ENCODE measurements at regions not wholly inside any gene's neighbourhood (a gene's known extent, or its start where the extent isn't known, plus 50 kb on each side); places are given as distances from the start of the nearest gene placed in this dataset.

- Histone ChIP-seq H2AFZ (ENCODE audit: low read length) (no peak overlapping the region), H3K9me3 (ENCODE audit: low read length) (no peaks in the 10 kb centered on the region), H3K27me3 (ENCODE audit: control insufficient read depth in 1 of 2, insufficient read depth in 2 of 2, low read length in 2 of 2) (no peaks in the 10 kb centered on the region), H3K4me2 (ENCODE audit: low read depth, low read length) (no peak overlapping the region), H4K20me1 (ENCODE audit: insufficient read depth, low read length) (no peaks in the 10 kb centered on the region), H3K9ac (ENCODE audit: insufficient read depth, low read depth, low read length) (no peak overlapping the region), H3K36me3 (replicated peaks in 1 of 2; ENCODE audit: control insufficient read depth in 1 of 2, insufficient read depth in 2 of 2, low read length in 2 of 2) (no peaks in the 10 kb centered on the region), H3K79me2 (ENCODE audit: insufficient read depth, low read length) (no peaks in the 10 kb centered on the region), H3K4me1 (ENCODE audit: insufficient read depth, low read length) (no peaks in the 10 kb centered on the region), H3K4me3 (replicated peaks in 1 of 3; ENCODE audit: insufficient read depth in 1 of 3, low read depth in 2 of 3, low read length in 3 of 3) (no peak overlapping the region), H3K27ac (ENCODE audit: extremely low read length, insufficient read depth, low read length) (no peak overlapping the region)
- no TSS peak for BruUV-seq (replicated peaks)
- POLR2A ChIA-PET: no interaction called here
- WGBS (ENCODE audit: low lambda C conversion rate): 16% methylated on average over 8 of the region's 8 CpGs
- CTCF ChIA-PET (ENCODE audit: low intra/inter-chr PET ratio, low total read pairs): no interaction called here
- intact Hi-C loops (cut with micrococcal nuclease; ENCODE audit: unreplicated experiment): no loop called here
- no peak for ATAC-seq
- in situ Hi-C loops (cut with HindIII; ENCODE audit: extremely low pct_ligation_motif_present, low pct_unique_long_range_greater_than_20kb): no loop called here
- FAIRE-seq: no peak
- DNase-seq (ENCODE audit: low spot score): no peak
- no peak for TF ChIP-seq BRD4 (CRISPR knock-in tag; IDR thresholded peaks at IDR 0.05)
- no peak for TF ChIP-seq SYNCRIP (IDR thresholded peaks at IDR 0.05; ENCODE audit: insufficient read depth, low read depth, low read length)
- no peak for TF ChIP-seq TCF12 (IDR thresholded peaks at IDR 0.05)
- no peak for TF ChIP-seq TCF12 (CRISPR knock-in tag; IDR thresholded peaks at IDR 0.05)
- no peak for TF ChIP-seq GPBP1L1 (CRISPR knock-in tag; IDR thresholded peaks at IDR 0.05)
- no peak for TF ChIP-seq TBX3 (IDR thresholded peaks at IDR 0.05; ENCODE audit: borderline replicate concordance)
- TF ChIP-seq GRHL1 (CRISPR knock-in tag; conservative IDR thresholded peaks at IDR 0.05): no peak
- no peak for TF ChIP-seq ZNF710 (CRISPR knock-in tag; IDR thresholded peaks at IDR 0.05; ENCODE audit: borderline replicate concordance)
- TF ChIP-seq KAT8 (CRISPR knock-in tag; IDR thresholded peaks at IDR 0.05): no peak
- no peak for TF ChIP-seq ARHGAP35 (CRISPR knock-in tag; IDR thresholded peaks at IDR 0.05; ENCODE audit: borderline replicate concordance)
- no peak for TF ChIP-seq NKX3-1 (CRISPR knock-in tag; IDR thresholded peaks at IDR 0.05)
- TF ChIP-seq ZNF646 (CRISPR knock-in tag; IDR thresholded peaks at IDR 0.05): no peak
- no peak for TF ChIP-seq JUN (CRISPR knock-in tag; IDR thresholded peaks at IDR 0.05)
Measured at GRCh38 chr5:167831754-167832504, 459.5 kb upstream of the WWC1 start.
